ENCODE measurements at regions not wholly inside any gene's neighbourhood (a gene's known extent, or its start where the extent isn't known, plus 50 kb on each side); places are given as distances from the start of the nearest gene placed in this dataset.

DNA sequence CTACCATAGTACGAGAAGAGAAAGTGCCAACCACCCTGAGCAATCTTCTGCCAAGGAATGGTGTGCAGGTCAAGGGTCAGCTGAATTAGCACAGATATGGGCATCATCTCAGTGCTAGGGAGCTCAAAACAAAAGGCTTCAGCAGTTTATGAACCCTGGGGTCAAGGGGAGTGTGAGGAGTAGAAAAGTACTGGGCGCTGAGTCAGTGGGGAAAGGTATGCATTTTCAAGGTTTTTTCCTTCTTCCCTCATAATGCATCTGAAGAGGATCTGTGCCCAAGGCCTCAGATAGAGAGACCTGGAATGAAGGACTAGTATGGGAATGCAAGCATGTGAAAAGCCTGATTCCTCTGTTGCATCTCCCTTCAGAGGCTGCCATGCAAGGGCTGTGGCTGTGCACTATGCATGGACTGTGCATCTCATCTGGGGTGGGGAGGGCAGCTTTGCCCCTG is 81.7 kb downstream of the PERP start:
- Histone ChIP-seq H3K27ac (replicated peaks) (no peak overlapping the region), H3K4me3 (replicated peaks; ENCODE audit: insufficient read depth, low read length) (no peak overlapping the region), H3K27me3 (ENCODE audit: insufficient read depth, poor library complexity, severe bottlenecking) (no peaks in the 10 kb centered on the region)
- DNase-seq (ENCODE audit: low read depth in 1 of 2, low spot score in 1 of 2): no peak
- no peak for TF ChIP-seq POLR2AphosphoS5 (IDR thresholded peaks at IDR 0.05; ENCODE audit: low read depth)
- TF ChIP-seq, protein P1, sequence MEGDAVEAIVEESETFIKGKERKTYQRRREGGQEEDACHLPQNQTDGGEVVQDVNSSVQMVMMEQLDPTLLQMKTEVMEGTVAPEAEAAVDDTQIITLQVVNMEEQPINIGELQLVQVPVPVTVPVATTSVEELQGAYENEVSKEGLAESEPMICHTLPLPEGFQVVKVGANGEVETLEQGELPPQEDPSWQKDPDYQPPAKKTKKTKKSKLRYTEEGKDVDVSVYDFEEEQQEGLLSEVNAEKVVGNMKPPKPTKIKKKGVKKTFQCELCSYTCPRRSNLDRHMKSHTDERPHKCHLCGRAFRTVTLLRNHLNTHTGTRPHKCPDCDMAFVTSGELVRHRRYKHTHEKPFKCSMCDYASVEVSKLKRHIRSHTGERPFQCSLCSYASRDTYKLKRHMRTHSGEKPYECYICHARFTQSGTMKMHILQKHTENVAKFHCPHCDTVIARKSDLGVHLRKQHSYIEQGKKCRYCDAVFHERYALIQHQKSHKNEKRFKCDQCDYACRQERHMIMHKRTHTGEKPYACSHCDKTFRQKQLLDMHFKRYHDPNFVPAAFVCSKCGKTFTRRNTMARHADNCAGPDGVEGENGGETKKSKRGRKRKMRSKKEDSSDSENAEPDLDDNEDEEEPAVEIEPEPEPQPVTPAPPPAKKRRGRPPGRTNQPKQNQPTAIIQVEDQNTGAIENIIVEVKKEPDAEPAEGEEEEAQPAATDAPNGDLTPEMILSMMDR (IDR thresholded peaks at IDR 0.05; ENCODE audit: insufficient read depth, low read length): no peak
- no peak for TF ChIP-seq GABPA (IDR thresholded peaks at IDR 0.05; ENCODE audit: low read depth)
- TF ChIP-seq, protein P2, sequence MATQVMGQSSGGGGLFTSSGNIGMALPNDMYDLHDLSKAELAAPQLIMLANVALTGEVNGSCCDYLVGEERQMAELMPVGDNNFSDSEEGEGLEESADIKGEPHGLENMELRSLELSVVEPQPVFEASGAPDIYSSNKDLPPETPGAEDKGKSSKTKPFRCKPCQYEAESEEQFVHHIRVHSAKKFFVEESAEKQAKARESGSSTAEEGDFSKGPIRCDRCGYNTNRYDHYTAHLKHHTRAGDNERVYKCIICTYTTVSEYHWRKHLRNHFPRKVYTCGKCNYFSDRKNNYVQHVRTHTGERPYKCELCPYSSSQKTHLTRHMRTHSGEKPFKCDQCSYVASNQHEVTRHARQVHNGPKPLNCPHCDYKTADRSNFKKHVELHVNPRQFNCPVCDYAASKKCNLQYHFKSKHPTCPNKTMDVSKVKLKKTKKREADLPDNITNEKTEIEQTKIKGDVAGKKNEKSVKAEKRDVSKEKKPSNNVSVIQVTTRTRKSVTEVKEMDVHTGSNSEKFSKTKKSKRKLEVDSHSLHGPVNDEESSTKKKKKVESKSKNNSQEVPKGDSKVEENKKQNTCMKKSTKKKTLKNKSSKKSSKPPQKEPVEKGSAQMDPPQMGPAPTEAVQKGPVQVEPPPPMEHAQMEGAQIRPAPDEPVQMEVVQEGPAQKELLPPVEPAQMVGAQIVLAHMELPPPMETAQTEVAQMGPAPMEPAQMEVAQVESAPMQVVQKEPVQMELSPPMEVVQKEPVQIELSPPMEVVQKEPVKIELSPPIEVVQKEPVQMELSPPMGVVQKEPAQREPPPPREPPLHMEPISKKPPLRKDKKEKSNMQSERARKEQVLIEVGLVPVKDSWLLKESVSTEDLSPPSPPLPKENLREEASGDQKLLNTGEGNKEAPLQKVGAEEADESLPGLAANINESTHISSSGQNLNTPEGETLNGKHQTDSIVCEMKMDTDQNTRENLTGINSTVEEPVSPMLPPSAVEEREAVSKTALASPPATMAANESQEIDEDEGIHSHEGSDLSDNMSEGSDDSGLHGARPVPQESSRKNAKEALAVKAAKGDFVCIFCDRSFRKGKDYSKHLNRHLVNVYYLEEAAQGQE (IDR thresholded peaks at IDR 0.05; ENCODE audit: insufficient replicate concordance, low read depth): no peak
- no peak for TF ChIP-seq SPI1 (IDR thresholded peaks at IDR 0.05; ENCODE audit: borderline replicate concordance, low read depth)

DNA sequence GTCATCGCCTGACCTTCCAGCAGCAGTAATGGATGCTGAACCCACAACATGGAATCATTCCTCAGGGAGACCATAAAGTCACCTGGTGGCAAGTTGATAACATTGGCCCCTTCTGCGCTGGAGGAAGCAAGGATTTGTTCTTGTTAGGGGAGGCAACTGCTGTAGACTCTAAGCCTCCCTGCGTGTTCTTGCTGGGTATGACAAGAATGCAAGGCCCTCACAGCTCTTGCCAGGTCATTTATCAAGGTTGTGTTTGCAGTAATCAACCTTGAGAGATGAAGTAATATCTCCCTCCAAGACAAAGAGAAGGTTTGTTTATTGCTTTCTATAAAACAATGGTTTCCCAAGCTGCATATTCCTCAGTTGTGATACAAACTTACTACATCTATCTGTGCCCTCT is 80.9 kb downstream of the PERP start:
- Histone ChIP-seq H3K27ac (replicated peaks) (no peak overlapping the region), H3K27me3 (ENCODE audit: insufficient read depth, poor library complexity, severe bottlenecking) (no peaks in the 10 kb centered on the region), H3K4me3 (replicated peaks; ENCODE audit: insufficient read depth, low read length) (no peak overlapping the region)
- no peak for DNase-seq (ENCODE audit: low read depth in 1 of 2, low spot score in 1 of 2)
- TF ChIP-seq, protein P2 (IDR thresholded peaks at IDR 0.05; ENCODE audit: insufficient replicate concordance, low read depth): no peak
- TF ChIP-seq SPI1 (IDR thresholded peaks at IDR 0.05; ENCODE audit: borderline replicate concordance, low read depth): no peak
- no peak for TF ChIP-seq GABPA (IDR thresholded peaks at IDR 0.05; ENCODE audit: low read depth)
- TF ChIP-seq POLR2AphosphoS5 (IDR thresholded peaks at IDR 0.05; ENCODE audit: low read depth): no peak
- TF ChIP-seq, protein P1 (IDR thresholded peaks at IDR 0.05; ENCODE audit: insufficient read depth, low read length): no peak

DNA sequence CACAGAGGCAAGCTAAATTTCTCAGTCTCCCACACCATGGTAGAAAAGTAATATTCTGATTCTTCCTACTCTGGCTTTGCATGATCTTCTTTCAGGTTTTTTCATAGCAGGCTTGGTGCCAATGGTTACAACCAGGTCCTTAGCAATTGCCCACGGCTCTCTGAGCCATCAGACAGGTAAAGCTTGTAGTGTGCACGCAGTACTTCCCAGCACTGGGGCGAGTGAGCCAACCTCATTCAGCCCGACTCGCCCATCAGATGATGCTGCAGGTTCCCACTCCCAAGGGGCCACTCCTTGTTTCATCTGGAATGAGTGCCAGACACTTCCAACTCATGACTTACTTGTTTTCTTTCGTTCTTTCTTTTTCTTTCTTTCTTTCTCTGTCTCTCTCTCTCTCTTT is 78.3 kb downstream of the PERP start:
- H3K27me3 ChIP-seq (ENCODE audit: insufficient read depth, poor library complexity, severe bottlenecking): no peaks in the 10 kb centered on the region
- H3K27ac ChIP-seq (replicated peaks): no peak overlapping the region
- DNase-seq (ENCODE audit: low read depth in 1 of 2, low spot score in 1 of 2): no peak
- H3K4me3 ChIP-seq (replicated peaks; ENCODE audit: insufficient read depth, low read length): no peak overlapping the region
- TF ChIP-seq SPI1 (IDR thresholded peaks at IDR 0.05; ENCODE audit: borderline replicate concordance, low read depth): no peak
- no peak for TF ChIP-seq GABPA (IDR thresholded peaks at IDR 0.05; ENCODE audit: low read depth)
- TF ChIP-seq POLR2AphosphoS5 (IDR thresholded peaks at IDR 0.05; ENCODE audit: low read depth): no peak
- TF ChIP-seq, protein P2 (IDR thresholded peaks at IDR 0.05; ENCODE audit: insufficient replicate concordance, low read depth): no peak
- TF ChIP-seq, protein P1 (IDR thresholded peaks at IDR 0.05; ENCODE audit: insufficient read depth, low read length): no peak
